IMR-90 (cell line): ENCODE measurements at regions not wholly inside any gene's neighbourhood (a gene's known extent, or its start where the extent isn't known, plus 50 kb on each side); places are given as distances from the start of the nearest gene placed in this dataset.

ENCODE experiments used
- ATAC-seq: fragments of 200-7000 bp; cut with Tn5 transposase; 2 replicates; pipeline ENCODE4 v1.9.1; 2020; ENCODE audit warnings: low read depth, mild to moderate bottlenecking, moderate library complexity
- BruUV-seq: library from RNA; stranded (reverse); fragments of 400-500 nt; replicated peaks from 2 replicates; lab custom pipeline; 2021; lab: Mats Ljungman, UMichigan
- CTCF ChIA-PET: fragments of 300-600 bp; formaldehyde crosslinking; extraction: SDS; loops from one replicate; lab custom pipeline; 2021; ENCODE audit warnings: antibody characterized with exemption; lab: Yijun Ruan, JAX
- POLR2A ChIA-PET: fragments of 300-600 bp; sonication (Branson Sonifier 250); formaldehyde crosslinking; loops from one replicate; lab custom pipeline; 2022; ENCODE audit warnings: antibody characterized with exemption; ENCODE audit not compliant: unreplicated experiment; lab: Charles Lee
- DNase-seq: peaks from one replicate; pipeline ENCODE4 v3.0.0; 2013
- H2AFZ ChIP-seq: replicated peaks from 2 replicates; pipeline ENCODE3; 2013; ENCODE audit warnings: low read length, mild to moderate bottlenecking; ENCODE audit not compliant: poor library complexity
- H2AK5ac ChIP-seq: 2 replicates; pipeline ENCODE4 v1.6.1; 2013; ENCODE audit warnings: low read depth, low read length, inconsistent platforms
- H2AK9ac ChIP-seq: replicated peaks from 2 replicates; pipeline ENCODE3; 2013; ENCODE audit warnings: mild to moderate bottlenecking, low read depth, low read length, moderate library complexity; ENCODE audit not compliant: poor library complexity
- H2BK120ac ChIP-seq: 2 replicates; pipeline ENCODE4 v1.6.1; 2013; ENCODE audit warnings: low read depth, low read length, inconsistent platforms
- H2BK15ac ChIP-seq: 3 replicates; pipeline ENCODE4 v1.6.1; 2013; ENCODE audit warnings: low read depth, low read length, inconsistent platforms
- H2BK20ac ChIP-seq: 2 replicates; pipeline ENCODE4 v1.6.1; 2013; ENCODE audit warnings: low read depth, mild to moderate bottlenecking, inconsistent platforms, low read length, moderate library complexity
- H2BK5ac ChIP-seq: 2 replicates; pipeline ENCODE4 v1.6.1; 2013; ENCODE audit warnings: mild to moderate bottlenecking, low read depth, low read length, inconsistent platforms; ENCODE audit not compliant: poor library complexity, severe bottlenecking
- H3K14ac ChIP-seq: replicated peaks from 2 replicates; pipeline ENCODE4 v1.6.1; 2013; ENCODE audit warnings: low read depth, low read length, inconsistent platforms
- H3K18ac ChIP-seq: 2 replicates; pipeline ENCODE4 v1.6.1; 2013; ENCODE audit warnings: low read depth, low read length, control low read depth
- H3K23ac ChIP-seq: 2 replicates; pipeline ENCODE4 v1.6.1; 2013; ENCODE audit warnings: low read depth, low read length, inconsistent platforms
- H3K27ac ChIP-seq: 2 replicates; pipeline ENCODE4 v1.5.1; 2013; ENCODE audit warnings: mild to moderate bottlenecking, control low read depth, low read length; ENCODE audit not compliant: insufficient read depth
- H3K27me3 ChIP-seq: 2 replicates; pipeline ENCODE4 v1.6.1; 2013; ENCODE audit warnings: low read length; ENCODE audit not compliant: control insufficient read depth, insufficient read depth
- H3K36me3 ChIP-seq: 2 replicates; pipeline ENCODE4 v1.6.1; 2013; ENCODE audit warnings: low read length, mixed read lengths; ENCODE audit not compliant: control insufficient read depth, insufficient read depth
- H3K4ac ChIP-seq: 2 replicates; pipeline ENCODE4 v1.6.1; 2013; ENCODE audit warnings: low read depth, low read length, inconsistent platforms
- H3K4me1 ChIP-seq: 2 replicates; pipeline ENCODE4 v1.6.1; 2013; ENCODE audit warnings: low read length, mixed read lengths; ENCODE audit not compliant: control insufficient read depth, insufficient read depth
- H3K4me2 ChIP-seq: 2 replicates; pipeline ENCODE4 v1.6.1; 2013; ENCODE audit warnings: low read depth, mild to moderate bottlenecking, control low read depth, low read length, moderate library complexity
- H3K4me3 ChIP-seq: 2 replicates; pipeline ENCODE4 v1.5.1; 2013; ENCODE audit warnings: low read depth, mild to moderate bottlenecking, control low read depth, low read length, moderate library complexity; ENCODE audit not compliant: insufficient read depth
- H3K56ac ChIP-seq: 2 replicates; pipeline ENCODE4 v1.6.1; 2013; ENCODE audit warnings: low read length, inconsistent platforms; ENCODE audit not compliant: insufficient read depth; ENCODE audit errors: extremely low read depth
- H3K79me1 ChIP-seq, 2 experiments: 2 replicates each; pipeline ENCODE4 v1.6.1; 2013; ENCODE audit warnings: low read length in 2 of 2, inconsistent platforms in 1 of 2, low read depth in 1 of 2
- H3K9ac ChIP-seq: 2 replicates; pipeline ENCODE4 v1.6.1; 2013; ENCODE audit warnings: low read depth, low read length, control low read depth
- H3K9me1 ChIP-seq: 2 replicates; pipeline ENCODE4 v1.6.1; 2013; ENCODE audit warnings: low read length, inconsistent platforms; ENCODE audit not compliant: insufficient read depth
- H3K9me3 ChIP-seq: 2 replicates; pipeline ENCODE4 v1.6.1; 2013; ENCODE audit warnings: low read length; ENCODE audit not compliant: control insufficient read depth, insufficient read depth
- H4K20me1 ChIP-seq: 2 replicates; pipeline ENCODE4 v1.6.1; 2013; ENCODE audit warnings: low read length, inconsistent platforms; ENCODE audit not compliant: insufficient read depth
- H4K5ac ChIP-seq: 2 replicates; pipeline ENCODE4 v1.6.1; 2013; ENCODE audit warnings: mild to moderate bottlenecking, low read depth, low read length, control low read depth
- H4K8ac ChIP-seq, 2 experiments: 2 replicates each; pipeline ENCODE4 v1.6.1; 2013; ENCODE audit warnings: low read depth in 2 of 2, low read length in 2 of 2, control low read depth in 1 of 2, inconsistent platforms in 1 of 2
- H4K91ac ChIP-seq: 2 replicates; pipeline ENCODE4 v1.6.1; 2013; ENCODE audit warnings: low read depth, low read length, inconsistent platforms; ENCODE audit not compliant: insufficient read depth
- BHLHE40 ChIP-seq: fragments of 150-350 bp; IDR thresholded peaks from 2 replicates; pipeline ENCODE4 v1.6.1; 2016; ENCODE audit warnings: mild to moderate bottlenecking, low read depth, low read length
- CEBPB ChIP-seq: IDR thresholded peaks from 2 replicates; pipeline ENCODE4 v1.6.1; 2012; ENCODE audit warnings: low read depth, low read length, improper control_type of control experiment
- CHD1 ChIP-seq: IDR thresholded peaks from 2 replicates; pipeline ENCODE4 v1.6.1; 2012; ENCODE audit warnings: low read depth, low read length, improper control_type of control experiment
- CTCF ChIP-seq: conservative IDR thresholded peaks from 2 replicates; pipeline ENCODE4 v1.5.1; 2012; ENCODE audit warnings: mild to moderate bottlenecking, low read depth, low read length, improper control_type of control experiment
- ELK1 ChIP-seq: fragments of 150-350 bp; IDR thresholded peaks from 2 replicates; pipeline ENCODE4 v1.6.1; 2016; ENCODE audit warnings: low read depth, mild to moderate bottlenecking, low read length, moderate library complexity, borderline replicate concordance
- FOS ChIP-seq: fragments of 150-350 bp; IDR thresholded peaks from 2 replicates; pipeline ENCODE4 v1.6.1; 2016; ENCODE audit warnings: low read depth, low read length
- MAFK ChIP-seq: IDR thresholded peaks from 2 replicates; pipeline ENCODE4 v1.6.1; 2012; ENCODE audit warnings: low read depth, low read length, improper control_type of control experiment
- MAZ ChIP-seq: IDR thresholded peaks from 2 replicates; pipeline ENCODE4 v1.6.1; 2012; ENCODE audit warnings: low read depth, mild to moderate bottlenecking, low read length, improper control_type of control experiment, moderate library complexity, borderline replicate concordance
- MXI1 ChIP-seq: IDR thresholded peaks from 2 replicates; pipeline ENCODE4 v1.6.1; 2012; ENCODE audit warnings: low read depth, mild to moderate bottlenecking, low read length, moderate library complexity, borderline replicate concordance
- NFE2L2 ChIP-seq: fragments of 150-350 bp; IDR thresholded peaks from 2 replicates; pipeline ENCODE4 v1.6.1; 2016; ENCODE audit warnings: low read depth, mild to moderate bottlenecking, low read length
- POLR2A ChIP-seq: IDR thresholded peaks from 2 replicates; pipeline ENCODE4 v1.6.1; 2012; ENCODE audit warnings: mild to moderate bottlenecking, low read depth, low read length
- RAD21 ChIP-seq: IDR thresholded peaks from 2 replicates; pipeline ENCODE4 v1.6.1; 2012; ENCODE audit warnings: low read length, improper control_type of control experiment
- RCOR1 ChIP-seq: IDR thresholded peaks from 2 replicates; pipeline ENCODE4 v1.6.1; 2012; ENCODE audit warnings: mild to moderate bottlenecking, low read length, improper control_type of control experiment; ENCODE audit not compliant: insufficient replicate concordance
- RFX5 ChIP-seq: IDR thresholded peaks from 2 replicates; pipeline ENCODE4 v1.8.0; 2012; ENCODE audit warnings: low read depth, mild to moderate bottlenecking, low read length, moderate library complexity
- SMC3 ChIP-seq: fragments of 150-350 bp; IDR thresholded peaks from 2 replicates; pipeline ENCODE4 v1.6.1; 2016; ENCODE audit warnings: low read depth, mild to moderate bottlenecking, antibody characterized with exemption, low read length, moderate library complexity
- USF2 ChIP-seq: fragments of 150-350 bp; IDR thresholded peaks from 2 replicates; pipeline ENCODE4 v1.6.1; 2017; ENCODE audit warnings: mild to moderate bottlenecking, antibody characterized with exemption, low read length, low read depth
- WGBS, 2 experiments: methylation state at CpG; one replicate each; pipeline versions ENCODE4 v1.1.5 to v1.1.7; 2013; ENCODE audit warnings: missing lambda C conversion rate in 2 of 2; ENCODE audit not compliant: insufficient read length in 1 of 2; ENCODE audit errors: extremely low coverage in 2 of 2; 5-methylcytosine and 5-hydroxymethylcytosine counted together
- dilution Hi-C: fragments of 300-500 bp; cut with HindIII; formaldehyde crosslinking; loops from one replicate; pipeline ENCODE4 v1.14.3; 2018; ENCODE audit warnings: low sequenced_read_pairs; ENCODE audit not compliant: unreplicated experiment
- in situ Hi-C: fragments of 300-500 bp; cut with MboI; formaldehyde crosslinking; loops from 3 replicates; pipeline ENCODE4 v1.14.3; 2019; ENCODE audit warnings: low sequenced_read_pairs, inconsistent platforms, mixed read lengths
- intact Hi-C: fragments of 100-400 bp; cut with micrococcal nuclease; formaldehyde crosslinking; loops from 2 replicates; pipeline ENCODE4 v1.10.0; 2022

- no peak overlapping the region for H4K5ac ChIP-seq
- H3K27ac ChIP-seq, result no peak overlapping the region
- no peaks in the 10 kb centered on the region for H3K36me3 ChIP-seq
- DNase-seq (no peak), ATAC-seq (no peak)
- no peak overlapping the region for H3K9ac ChIP-seq
- H4K20me1 ChIP-seq, result no peaks in the 10 kb centered on the region
- H3K9me1 ChIP-seq, result no peaks in the 10 kb centered on the region
- no peaks in the 10 kb centered on the region for H3K9me3 ChIP-seq
- no peaks in the 10 kb centered on the region for H3K4me1 ChIP-seq
- H2BK120ac ChIP-seq, result no peak overlapping the region
- H3K23ac ChIP-seq, result no peak overlapping the region
- H2AK5ac ChIP-seq, result no peak overlapping the region
- WGBS, 2 experiments, result no CpG with 5 or more reads among the region's 2 CpGs
- H3K4me3 ChIP-seq, result no peak overlapping the region
- H3K56ac ChIP-seq, result no peak overlapping the region
- TF ChIP-seq CHD1, result no peak
- no peak for TF ChIP-seq NFE2L2
- TF ChIP-seq MAFK, result no peak
- no peak for TF ChIP-seq RFX5
- no peak for TF ChIP-seq RCOR1
- no peak for TF ChIP-seq RAD21
- no peak for TF ChIP-seq POLR2A
- TF ChIP-seq CTCF, result no peak
- no peak for TF ChIP-seq MAZ
- TF ChIP-seq USF2, result no peak
- no peak for TF ChIP-seq BHLHE40
- no peak for TF ChIP-seq SMC3
- no peak for TF ChIP-seq FOS
- TF ChIP-seq MXI1, result no peak
- no peak for TF ChIP-seq CEBPB
- TF ChIP-seq ELK1, result no peak
- no peak overlapping the region for H4K91ac ChIP-seq
- H3K18ac ChIP-seq, result no peak overlapping the region
- intact Hi-C loops (no loop called here), dilution Hi-C loops (no loop called here), in situ Hi-C loops (no loop called here)
- H4K8ac ChIP-seq, result no peak overlapping the region
- ChIA-PET POLR2A (no interaction called here), CTCF (no interaction called here)
- no peak overlapping the region for H2BK20ac ChIP-seq
- no peak overlapping the region for H2BK5ac ChIP-seq
- H2AK9ac ChIP-seq, result no peak overlapping the region
- no peak overlapping the region for H2BK15ac ChIP-seq
- no peak overlapping the region for H2AFZ ChIP-seq
- no peaks in the 10 kb centered on the region for H3K79me1 ChIP-seq
- BruUV-seq, result no TSS peak
- H3K4me2 ChIP-seq, result no peak overlapping the region
- H3K4ac ChIP-seq, result no peak overlapping the region
- no peaks in the 10 kb centered on the region for H3K27me3 ChIP-seq
- no peak overlapping the region for H3K14ac ChIP-seq
Measured at GRCh38 chr2:163314712-163315111, 421.1 kb downstream of the FIGN start.
